HFF-Myc (cell line): ENCODE measurements at regions not wholly inside any gene's neighbourhood (a gene's known extent, or its start where the extent isn't known, plus 50 kb on each side); places are given as distances from the start of the nearest gene placed in this dataset.

Experiments used
- DNase-seq: peaks from one replicate; pipeline ENCODE4 v3.0.0-alpha.2; 2011; ENCODE audit warnings: low read depth; ENCODE audit errors: extremely low read depth
- H3K4me3 ChIP-seq: replicated peaks from 2 replicates; pipeline ENCODE4 v1.5.1; 2011; ENCODE audit warnings: low read depth, mild to moderate bottlenecking, control low read depth, low read length
- TF ChIP-seq, protein P1 (sequence below): IDR thresholded peaks from 2 replicates; pipeline ENCODE4 v1.5.1; 2012; ENCODE audit warnings: mild to moderate bottlenecking, low read depth, low read length, control low read depth; ENCODE audit errors: missing control alignments

DNA sequence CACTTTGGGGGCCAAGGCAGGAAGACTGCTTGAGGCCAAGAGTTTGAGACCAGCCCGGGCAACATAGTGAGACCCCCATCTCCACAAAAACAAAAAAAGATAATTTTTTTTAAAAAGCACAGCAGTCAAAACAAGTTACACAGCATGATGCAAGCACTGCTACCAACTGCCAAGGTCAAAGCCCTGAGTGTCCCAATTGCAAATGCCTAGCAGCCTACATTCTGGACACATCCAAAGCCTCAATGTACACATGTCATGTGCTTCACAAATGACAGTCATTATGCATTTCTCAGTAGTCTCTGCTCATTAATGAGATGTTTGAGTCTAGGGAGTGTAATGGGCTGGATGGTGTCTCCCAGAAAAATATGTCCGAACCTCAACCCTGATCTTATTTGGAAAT lies 113.7 kb upstream of the CCND2 start:
- H3K4me3 ChIP-seq, result no peak overlapping the region
- TF ChIP-seq, protein P1, sequence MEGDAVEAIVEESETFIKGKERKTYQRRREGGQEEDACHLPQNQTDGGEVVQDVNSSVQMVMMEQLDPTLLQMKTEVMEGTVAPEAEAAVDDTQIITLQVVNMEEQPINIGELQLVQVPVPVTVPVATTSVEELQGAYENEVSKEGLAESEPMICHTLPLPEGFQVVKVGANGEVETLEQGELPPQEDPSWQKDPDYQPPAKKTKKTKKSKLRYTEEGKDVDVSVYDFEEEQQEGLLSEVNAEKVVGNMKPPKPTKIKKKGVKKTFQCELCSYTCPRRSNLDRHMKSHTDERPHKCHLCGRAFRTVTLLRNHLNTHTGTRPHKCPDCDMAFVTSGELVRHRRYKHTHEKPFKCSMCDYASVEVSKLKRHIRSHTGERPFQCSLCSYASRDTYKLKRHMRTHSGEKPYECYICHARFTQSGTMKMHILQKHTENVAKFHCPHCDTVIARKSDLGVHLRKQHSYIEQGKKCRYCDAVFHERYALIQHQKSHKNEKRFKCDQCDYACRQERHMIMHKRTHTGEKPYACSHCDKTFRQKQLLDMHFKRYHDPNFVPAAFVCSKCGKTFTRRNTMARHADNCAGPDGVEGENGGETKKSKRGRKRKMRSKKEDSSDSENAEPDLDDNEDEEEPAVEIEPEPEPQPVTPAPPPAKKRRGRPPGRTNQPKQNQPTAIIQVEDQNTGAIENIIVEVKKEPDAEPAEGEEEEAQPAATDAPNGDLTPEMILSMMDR, result no peak
- no peak for DNase-seq

DNA sequence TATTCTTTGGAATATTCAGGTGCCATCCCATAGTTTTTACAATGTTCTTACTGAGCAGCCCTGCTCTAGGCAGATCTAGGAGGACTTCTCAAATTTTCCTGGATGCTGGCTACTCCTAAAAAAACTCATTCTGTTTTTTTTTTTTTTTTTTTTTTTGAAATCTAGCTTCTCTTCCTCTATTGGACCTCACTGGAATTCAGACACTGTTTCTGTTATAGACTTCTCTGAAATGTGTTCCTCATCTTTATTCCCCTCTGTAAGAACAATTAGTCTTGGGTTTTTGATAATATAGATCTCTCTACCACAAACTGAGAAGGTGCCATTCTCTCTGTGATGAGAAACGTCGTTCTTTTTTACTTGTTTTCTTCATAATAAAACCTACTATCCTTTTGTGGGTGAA lies 115.3 kb upstream of the CCND2 start:
- DNase-seq, result no peak
- H3K4me3 ChIP-seq, result no peak overlapping the region
- TF ChIP-seq, protein P1, result no peak

DNA sequence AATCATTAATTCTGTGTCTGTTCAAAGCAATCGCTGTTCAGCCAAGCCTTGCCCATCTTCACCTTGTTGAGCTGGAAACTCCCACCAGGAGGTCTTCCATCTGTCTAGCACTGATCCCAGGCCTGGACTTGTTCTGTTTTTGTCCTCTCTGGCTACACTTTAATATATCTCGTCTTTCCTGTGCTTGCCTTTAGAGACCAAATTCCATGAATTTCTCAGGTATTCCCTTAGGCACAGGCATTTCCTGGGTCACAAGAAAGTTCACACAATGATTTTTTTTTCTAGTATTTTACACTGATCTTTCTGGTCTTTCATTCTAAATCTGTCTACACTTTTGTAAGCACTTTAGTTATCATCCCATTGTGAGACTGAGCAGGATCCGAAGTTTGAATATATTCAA lies 116.4 kb upstream of the CCND2 start:
- DNase-seq, result no peak
- no peak overlapping the region for H3K4me3 ChIP-seq
- TF ChIP-seq, protein P1, result no peak

DNA sequence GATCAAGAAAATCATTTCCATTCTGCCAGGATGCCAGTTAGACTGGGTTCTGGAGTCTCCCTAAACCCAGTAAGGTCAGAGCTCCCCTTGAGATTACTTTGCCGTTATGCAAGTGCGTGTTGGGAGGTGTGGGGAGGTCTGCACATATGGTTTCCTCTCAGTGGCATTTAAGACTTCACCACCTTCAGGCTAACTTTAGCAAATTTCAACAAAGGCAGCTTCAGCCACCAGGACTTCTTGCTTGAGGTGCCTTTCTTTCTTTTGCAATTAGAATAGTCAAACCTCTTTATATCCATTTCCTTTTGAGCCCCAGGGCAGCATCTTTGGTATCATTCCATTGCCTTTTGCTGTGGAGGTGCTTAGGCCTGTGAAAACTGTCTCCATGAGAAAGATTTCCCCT lies 117.2 kb upstream of the CCND2 start:
- TF ChIP-seq, protein P1, result no peak
- H3K4me3 ChIP-seq, result no peak overlapping the region
- DNase-seq, result no peak

DNA sequence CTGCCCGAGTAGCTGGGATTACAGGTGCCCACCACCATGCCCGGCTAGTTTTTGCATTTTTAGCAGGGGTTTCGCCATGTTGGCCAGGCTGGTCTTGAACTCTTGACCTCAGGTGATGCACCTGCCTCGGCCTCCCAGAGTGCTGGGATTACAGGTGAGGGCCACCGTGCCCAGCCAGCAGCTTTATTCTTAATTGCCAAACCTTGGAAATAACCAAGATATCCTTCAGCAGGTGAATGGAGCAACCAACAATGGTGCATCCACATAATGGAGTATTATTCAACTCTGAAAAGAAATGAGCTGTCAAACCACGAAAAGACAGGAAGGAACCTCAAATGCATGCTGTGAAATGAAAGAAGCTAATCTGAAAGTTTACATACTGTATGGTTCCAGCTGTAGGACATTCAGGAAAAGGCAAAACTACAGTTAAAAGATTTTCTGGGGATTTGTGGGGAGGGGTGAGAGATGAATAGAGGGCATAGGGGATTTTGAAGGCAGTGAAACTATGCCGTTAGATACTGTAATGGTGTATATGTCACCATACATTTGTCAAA lies 118.8 kb upstream of the CCND2 start:
- no peak overlapping the region for H3K4me3 ChIP-seq
- TF ChIP-seq, protein P1, result no peak
- no peak for DNase-seq

DNA sequence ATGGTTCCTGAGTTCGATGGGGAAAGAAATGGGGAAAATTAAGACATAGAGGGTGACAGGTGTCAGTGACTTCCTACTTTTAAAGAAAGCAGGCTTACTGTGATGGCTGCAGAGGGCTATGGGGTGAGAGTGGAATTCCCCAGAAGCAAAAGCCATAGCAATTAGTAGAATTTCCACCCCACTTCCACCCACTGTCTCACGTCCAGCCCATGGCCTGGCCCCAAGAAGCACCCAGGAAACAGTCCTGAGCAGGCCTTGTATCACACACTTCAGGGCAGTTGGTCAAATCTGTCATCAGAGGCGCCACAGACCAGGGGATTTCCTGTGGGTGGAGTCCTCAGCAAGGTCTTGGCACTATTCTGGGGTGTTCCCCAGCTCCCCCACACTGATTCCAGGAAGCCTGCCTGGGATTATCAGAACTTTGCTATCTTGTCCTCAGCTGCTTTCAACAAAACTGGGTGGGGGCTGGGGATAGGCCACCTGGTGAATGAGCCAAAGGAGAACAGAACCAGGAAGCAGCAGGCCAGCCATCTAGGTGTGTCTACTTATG lies 120.1 kb upstream of the CCND2 start:
- TF ChIP-seq, protein P1, result no peak
- no peak for DNase-seq
- no peak overlapping the region for H3K4me3 ChIP-seq
